HK-2 (cell line): ENCODE measurements at regions not wholly inside any gene's neighbourhood (a gene's known extent, or its start where the extent isn't known, plus 50 kb on each side); places are given as distances from the start of the nearest gene placed in this dataset.

Source experiments
- DNase-seq: peaks from one replicate; pipeline ENCODE4 v3.0.0-alpha.2; 2018; ENCODE audit not compliant: unreplicated experiment

DNA sequence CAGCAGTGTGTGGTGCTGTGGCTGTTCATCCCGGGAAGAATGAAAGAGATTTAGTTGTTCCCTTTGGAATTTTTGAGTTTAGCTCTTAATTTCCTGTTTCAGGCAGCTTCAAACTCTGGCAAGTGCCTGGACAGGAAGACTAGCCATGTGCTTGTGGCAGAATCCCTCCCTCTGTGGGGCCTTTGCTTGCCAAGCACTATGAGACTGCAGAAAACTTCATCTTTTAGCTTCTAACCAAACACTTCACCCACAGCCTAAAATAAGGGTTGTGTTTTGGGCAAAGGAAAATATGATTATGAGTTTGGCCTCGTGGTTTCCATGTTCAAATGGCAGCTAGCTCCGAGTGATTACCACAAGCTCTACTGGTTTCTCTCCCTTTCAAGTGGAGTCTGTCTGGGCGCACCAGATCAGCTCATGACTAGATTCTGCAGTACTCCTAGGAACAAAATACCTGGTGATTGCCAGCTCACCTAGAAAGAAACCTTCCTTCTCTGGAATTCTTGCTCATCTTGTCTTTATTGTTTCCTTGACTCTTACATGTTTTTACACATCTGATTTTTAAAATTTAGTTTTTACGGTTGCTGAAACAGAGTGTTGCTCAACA lies 707.5 kb downstream of the SLITRK6 start:
- DNase-seq, result no peak

GRCh38 chr13:85089186-85089585 lies 710.0 kb downstream of the SLITRK6 start:
- no peak for DNase-seq

- no peak for DNase-seq
Measured at GRCh38 chr13:85080691-85081090, 718.5 kb downstream of the SLITRK6 start.

GRCh38 chr13:85076343-85076742 lies 722.9 kb downstream of the SLITRK6 start:
- no peak for DNase-seq

DNA sequence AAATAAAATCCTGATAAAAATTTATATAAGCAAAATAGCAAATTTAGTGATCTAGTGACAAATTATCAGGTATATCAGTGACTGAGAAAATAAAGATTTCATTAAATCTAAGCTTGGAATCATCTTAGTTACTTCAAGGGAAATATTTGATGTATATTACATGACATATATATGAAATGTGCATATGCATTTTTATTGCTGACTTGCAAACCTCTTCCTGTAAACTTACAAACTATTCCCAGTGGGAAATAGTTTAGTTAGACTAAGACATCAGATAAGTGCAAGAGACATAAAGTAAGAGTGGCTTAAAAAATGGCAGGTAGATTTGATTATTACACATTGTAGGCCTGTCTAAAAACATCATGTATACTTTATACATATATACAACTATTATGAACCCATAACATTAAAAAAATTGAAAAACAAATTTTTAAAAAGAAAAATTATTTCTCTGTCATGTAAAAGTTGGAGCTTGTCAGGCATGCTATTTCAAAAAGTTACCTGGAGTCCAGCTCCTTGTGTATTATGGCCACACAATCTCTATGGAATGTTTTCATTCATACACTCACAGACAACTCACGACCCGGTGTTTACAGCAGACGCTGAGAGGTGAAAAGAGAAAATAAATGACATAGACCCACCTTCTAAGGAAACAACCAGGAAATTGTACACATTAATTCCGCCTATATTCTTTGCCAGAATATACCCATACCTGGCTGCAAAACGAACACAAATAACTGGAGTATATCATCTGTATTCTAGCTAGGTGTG lies 724.5 kb downstream of the SLITRK6 start:
- no peak for DNase-seq

DNA sequence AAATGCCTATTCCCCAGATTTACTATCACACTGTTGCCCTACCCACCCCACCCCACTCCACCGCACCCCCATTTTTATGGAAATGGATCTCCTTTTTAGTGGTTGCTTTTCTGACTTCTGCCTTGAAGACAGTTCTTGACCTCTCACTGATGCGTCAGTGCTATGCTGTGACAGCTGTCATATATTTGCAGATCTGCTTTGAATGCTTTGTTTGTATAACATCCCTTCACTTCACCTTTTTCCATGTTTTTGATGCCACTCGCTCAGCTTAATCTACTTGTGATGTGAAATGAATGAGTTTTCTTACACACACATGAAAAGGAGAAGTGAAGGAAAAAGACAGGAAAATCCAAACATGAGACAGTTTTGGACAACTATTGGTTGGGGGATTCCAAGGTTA lies 731.0 kb downstream of the SLITRK6 start:
- DNase-seq, result no peak

DNA sequence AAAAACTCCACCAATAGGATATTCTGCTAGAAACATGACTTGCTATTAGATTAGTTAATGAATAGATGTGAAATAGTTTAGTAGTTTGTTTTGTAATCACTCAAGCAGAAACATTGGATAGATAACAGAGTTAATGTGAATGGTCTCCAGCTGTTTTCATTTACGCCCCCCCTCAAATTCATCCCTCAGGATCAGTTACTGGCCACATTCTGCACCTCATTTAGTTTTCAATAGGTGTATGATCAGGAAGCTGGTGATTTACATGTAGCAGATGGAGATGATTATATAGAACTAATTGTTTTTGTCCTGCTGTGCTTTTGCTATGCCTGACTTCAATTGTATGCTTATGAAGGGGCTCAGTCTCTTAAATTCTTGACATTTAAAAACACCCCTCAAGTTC lies 759.0 kb downstream of the SLITRK6 start:
- DNase-seq, result no peak

- DNase-seq, result no peak
Measured at GRCh38 chr13:85031771-85032170, 767.4 kb downstream of the SLITRK6 start.

DNA sequence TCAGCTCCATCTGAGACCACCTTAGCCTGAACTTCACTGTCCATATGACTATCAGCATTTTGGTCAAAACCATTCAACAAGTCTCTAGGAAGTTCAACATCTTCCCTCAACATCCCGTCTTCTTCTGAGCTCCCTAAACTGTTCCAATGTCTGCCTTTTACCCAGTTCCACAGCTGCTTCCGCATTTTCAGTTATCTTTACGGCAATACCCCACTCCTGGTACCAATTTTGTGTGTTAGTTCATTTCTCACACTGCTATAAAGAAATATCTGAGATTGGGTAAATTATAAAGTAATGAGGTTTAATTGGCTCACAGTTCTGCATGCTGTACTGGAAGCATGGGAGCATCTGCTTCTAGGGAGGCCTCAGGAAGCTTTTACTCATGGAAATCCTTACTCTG lies 771.2 kb downstream of the SLITRK6 start:
- no peak for DNase-seq

GRCh38 chr13:85019121-85019520 lies 780.1 kb downstream of the SLITRK6 start:
- DNase-seq, result no peak

GRCh38 chr13:85013006-85013405 lies 786.2 kb downstream of the SLITRK6 start:
- DNase-seq, result no peak

DNA sequence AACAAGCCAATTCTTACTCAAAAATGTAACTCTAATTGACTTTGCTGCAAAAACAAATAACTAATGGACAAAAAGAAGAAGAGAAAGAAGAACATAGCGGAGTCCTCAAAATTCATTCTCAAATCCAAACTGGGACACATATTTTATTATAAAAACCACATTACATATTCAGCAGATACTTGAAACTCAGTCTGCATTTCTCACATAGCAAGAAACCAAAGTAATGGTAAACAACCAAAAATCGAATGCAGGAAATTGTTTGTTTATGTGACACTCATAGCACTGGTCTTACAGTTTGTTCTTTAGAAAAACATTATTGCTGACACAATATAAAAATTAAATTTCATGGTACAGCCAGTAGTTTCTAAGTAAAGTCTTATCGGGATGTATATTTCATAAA lies 789.8 kb downstream of the SLITRK6 start:
- DNase-seq, result no peak

GRCh38 chr13:84999252-84999651 lies 800.0 kb downstream of the SLITRK6 start:
- DNase-seq, result no peak

DNA sequence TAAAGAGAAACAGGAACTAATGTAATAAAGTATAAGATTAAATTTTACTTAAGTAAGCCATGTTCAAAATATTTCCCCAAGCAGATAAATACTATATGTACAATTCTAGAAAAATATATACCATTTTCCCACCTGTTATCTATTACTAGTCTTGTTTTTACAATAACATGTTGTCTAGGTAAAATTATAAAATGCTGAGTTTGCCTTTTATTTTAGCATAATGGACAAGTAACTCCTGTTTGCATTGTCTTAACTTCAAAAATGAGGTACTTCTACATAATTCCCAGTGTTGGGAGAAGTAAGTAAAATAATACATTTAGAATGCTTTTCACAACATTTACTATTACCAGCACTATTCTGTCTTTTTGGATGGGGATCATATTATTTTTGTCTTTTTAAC lies 800.5 kb downstream of the SLITRK6 start:
- no peak for DNase-seq

GRCh38 chr13:84997858-84998257 lies 801.4 kb downstream of the SLITRK6 start:
- no peak for DNase-seq

DNA sequence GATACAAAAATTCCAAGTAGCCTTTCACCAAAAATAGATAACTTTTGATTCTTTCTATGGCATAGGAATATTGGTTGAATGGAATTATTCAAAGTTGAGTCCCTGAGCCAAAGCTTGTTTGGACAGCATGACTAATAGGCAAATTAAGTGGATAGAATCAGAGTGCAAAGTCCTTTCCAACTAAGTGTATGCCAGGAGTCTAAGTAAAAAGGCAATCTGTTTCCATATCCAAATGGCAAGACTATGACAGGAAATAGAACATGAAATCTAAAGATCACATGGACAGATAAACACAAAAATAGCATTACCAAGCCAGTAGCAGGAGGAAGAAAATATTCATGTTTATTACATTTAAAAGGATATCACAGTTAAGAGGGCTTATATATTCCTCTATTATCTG lies 804.6 kb downstream of the SLITRK6 start:
- DNase-seq, result no peak

DNA sequence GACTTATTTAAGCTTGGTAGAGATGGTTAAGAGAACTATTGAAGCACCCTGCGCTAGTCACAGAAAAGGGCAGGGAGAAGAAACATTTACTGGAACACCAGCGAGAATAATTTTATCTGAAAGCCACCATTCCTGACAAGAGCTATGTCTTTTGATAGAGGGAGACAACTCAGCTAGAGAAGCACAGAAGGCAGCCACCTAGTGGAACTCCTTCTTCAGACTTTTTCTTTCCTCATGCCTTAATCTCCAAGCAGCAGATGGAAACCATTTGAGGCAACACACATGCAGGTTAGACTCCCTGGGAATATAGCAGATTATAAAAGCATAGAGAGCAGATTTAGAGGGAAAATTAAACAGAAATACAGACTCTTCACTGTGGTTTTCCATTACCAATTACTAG lies 813.4 kb downstream of the SLITRK6 start:
- no peak for DNase-seq

GRCh38 chr13:84983321-84983720 lies 815.9 kb downstream of the SLITRK6 start:
- no peak for DNase-seq

GRCh38 chr13:84980571-84980970 lies 818.6 kb downstream of the SLITRK6 start:
- DNase-seq, result no peak

DNA sequence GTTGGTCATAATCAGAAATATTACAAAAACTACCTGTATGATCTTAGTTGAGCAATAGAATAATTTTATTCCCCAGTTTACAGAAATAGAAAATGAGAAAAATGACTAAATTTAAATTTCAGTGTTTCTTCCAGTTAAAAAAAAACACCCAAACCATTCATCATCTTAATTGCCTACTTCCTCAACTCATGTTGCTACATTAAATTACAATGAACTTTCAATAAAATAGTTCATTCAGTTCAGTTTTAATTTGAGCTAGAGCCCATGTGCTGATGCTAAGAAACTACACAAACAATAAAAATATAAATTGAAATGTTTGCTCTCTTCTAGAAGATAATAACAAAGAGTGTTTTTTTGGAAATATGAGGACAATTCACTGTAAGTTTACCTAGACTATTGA lies 820.4 kb downstream of the SLITRK6 start:
- DNase-seq, result no peak

DNA sequence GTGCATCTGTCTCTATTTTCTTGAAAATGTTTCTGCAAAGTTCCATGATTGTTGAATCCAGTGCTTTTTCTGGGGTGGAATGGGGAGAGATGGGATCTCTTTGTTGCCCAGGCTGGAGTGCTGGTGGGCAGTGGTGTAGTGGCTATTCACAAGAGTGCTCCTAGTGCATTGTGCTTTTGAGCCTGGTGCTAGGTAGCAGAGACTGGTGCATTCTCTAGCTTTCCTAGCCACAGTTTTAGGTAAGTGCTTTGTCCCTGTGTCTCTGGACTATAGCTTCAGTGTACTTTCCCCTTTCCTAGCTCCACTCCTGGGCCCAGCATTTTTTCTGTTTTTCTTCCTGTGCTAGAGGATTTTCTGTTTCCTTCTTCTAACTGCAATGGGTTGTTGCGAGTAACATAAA lies 825.6 kb downstream of the SLITRK6 start:
- no peak for DNase-seq

DNA sequence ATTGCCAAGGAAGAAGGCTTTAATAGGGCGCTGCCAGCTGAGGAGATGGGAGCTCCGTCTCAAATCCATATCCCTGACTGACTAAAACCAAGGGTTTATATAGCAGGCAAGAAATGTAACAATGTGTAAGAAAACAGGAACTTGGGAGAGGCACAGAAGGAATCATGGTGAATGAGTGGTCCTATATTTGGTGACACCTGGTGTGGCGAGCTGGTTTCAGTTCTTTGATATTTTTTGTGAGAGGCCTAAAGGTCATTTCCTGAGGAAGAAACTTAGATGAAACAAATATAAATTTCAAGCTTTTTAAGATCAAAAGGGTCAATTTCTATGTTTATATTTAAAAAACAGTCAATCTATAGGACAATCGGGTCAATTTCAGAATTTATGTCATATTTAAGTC lies 826.3 kb downstream of the SLITRK6 start:
- DNase-seq, result no peak

DNA sequence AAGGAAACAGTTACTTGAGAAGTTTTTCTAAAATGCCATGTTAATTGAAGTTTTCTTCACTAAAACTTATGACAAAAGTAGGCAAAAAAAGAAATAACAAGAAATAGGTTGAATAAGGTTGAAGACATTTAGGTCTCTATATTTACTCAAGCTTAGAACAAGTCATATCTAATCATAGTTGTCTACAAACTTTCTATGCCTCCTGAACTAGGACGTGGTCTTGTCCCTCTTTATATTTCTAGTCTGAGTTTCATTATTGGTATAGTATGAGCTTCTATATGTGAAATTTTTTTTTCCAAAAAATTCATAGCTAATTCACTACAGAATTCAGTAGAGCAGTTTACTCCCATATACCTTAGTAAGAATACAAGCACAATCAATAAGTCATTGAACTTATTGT lies 836.4 kb downstream of the SLITRK6 start:
- DNase-seq, result no peak
